ENCODE measurements at regions not wholly inside any gene's neighbourhood (a gene's known extent, or its start where the extent isn't known, plus 50 kb on each side); places are given as distances from the start of the nearest gene placed in this dataset.

GRCh38 chr6:84908304-84908904 lies 144.0 kb upstream of the TBX18 start:
- Histone ChIP-seq H2AFZ (ENCODE audit: insufficient read depth, low read depth, low read length, poor library complexity, severe bottlenecking) (no peak overlapping the region), H3K79me2 (ENCODE audit: control insufficient read depth, insufficient read depth, low read length) (no peaks in the 10 kb centered on the region), H3K9ac (ENCODE audit: low read length) (no peak overlapping the region), H3K27me3 (replicated peaks in 1 of 4; ENCODE audit: control extremely low read depth in 1 of 4, control insufficient read depth in 3 of 4, insufficient read depth in 4 of 4, low read length in 3 of 4) (no peaks in the 10 kb centered on the region), H3K27ac (ENCODE audit: low read length in 2 of 2) (no peak overlapping the region), H4K20me1 (ENCODE audit: control insufficient read depth, insufficient read depth, low read length, poor library complexity, severe bottlenecking) (no peaks in the 10 kb centered on the region), H3K4me3 (ENCODE audit: control extremely low read depth in 1 of 5, extremely low read depth in 1 of 5, insufficient read depth in 1 of 5, low read depth in 2 of 5, low read length in 4 of 5) (no peak overlapping the region), H3K4me1 (ENCODE audit: control insufficient read depth in 2 of 2, insufficient read depth in 2 of 2, low read length in 2 of 2) (no peaks in the 10 kb centered on the region), H3K36me3 (replicated peaks in 1 of 2; ENCODE audit: control extremely low read depth in 1 of 2, control insufficient read depth in 1 of 2, extremely low read depth in 1 of 2, insufficient read depth in 2 of 2, low read length in 1 of 2) (no peaks in the 10 kb centered on the region), H3K9me3 (ENCODE audit: control extremely low read depth in 1 of 3, control insufficient read depth in 2 of 3, insufficient read depth in 1 of 3, low read length in 2 of 3) (peaks cover 0 to 4% (median 0%) of the 10 kb centered on the region in 3 donors), H3K4me2 (replicated peaks; ENCODE audit: low read depth, low read length, poor library complexity, severe bottlenecking) (no peak overlapping the region)
- no peaks in the 10 kb centered on the region for H3K27me3 Mint-ChIP-seq
- DNase-seq (no peak), ATAC-seq (ENCODE audit: low read depth) (no peak)
- intact Hi-C loops (cut with micrococcal nuclease): no loop called here
- WGBS (ENCODE audit: insufficient coverage): no CpG with 5 or more reads among the region's 3 CpGs
- POLR2A ChIA-PET: no interaction called here
- H3K9me3 Mint-ChIP-seq (ENCODE audit: insufficient read depth): no peaks in the 10 kb centered on the region
- CTCF ChIA-PET: no interaction called here
- H3K4me1 Mint-ChIP-seq: no peaks in the 10 kb centered on the region
- H3K27ac Mint-ChIP-seq: no peak overlapping the region
- TF ChIP-seq EZH2 (IDR thresholded peaks at IDR 0.05; ENCODE audit: borderline replicate concordance, insufficient read depth, low read depth, low read length, poor library complexity, severe bottlenecking) (no peak), CTCF (IDR thresholded peaks at IDR 0.05) (no peak)
- H3K4me3 Mint-ChIP-seq: no peak overlapping the region

GRCh38 chr6:84906514-84906913 lies 142.1 kb upstream of the TBX18 start:
- CTCF ChIA-PET: no interaction called here
- no peak for ATAC-seq (ENCODE audit: low read depth)

More at GRCh38 chr6:84906514-84906913, 142.1 kb upstream of the TBX18 start:
- TF ChIP-seq CTCF (IDR thresholded peaks at IDR 0.05): no peak
- no peak overlapping the region for H3K4me3 Mint-ChIP-seq
- Histone ChIP-seq H3K9me3 (ENCODE audit: control extremely low read depth in 1 of 3, control insufficient read depth in 2 of 3, insufficient read depth in 1 of 3, low read length in 2 of 3) (no peaks in the 10 kb centered on the region), H3K36me3 (replicated peaks in 1 of 2; ENCODE audit: control extremely low read depth in 1 of 2, control insufficient read depth in 1 of 2, extremely low read depth in 1 of 2, insufficient read depth in 2 of 2, low read length in 1 of 2) (no peaks in the 10 kb centered on the region), H3K9ac (ENCODE audit: low read length) (no peak overlapping the region), H2AFZ (ENCODE audit: insufficient read depth, low read depth, low read length, poor library complexity, severe bottlenecking) (no peak overlapping the region), H3K27me3 (replicated peaks in 1 of 4; ENCODE audit: control extremely low read depth in 1 of 4, control insufficient read depth in 3 of 4, insufficient read depth in 4 of 4, low read length in 3 of 4) (no peaks in the 10 kb centered on the region), H3K4me3 (ENCODE audit: control extremely low read depth in 1 of 5, extremely low read depth in 1 of 5, insufficient read depth in 1 of 5, low read depth in 2 of 5, low read length in 4 of 5) (no peak overlapping the region), H3K4me2 (replicated peaks; ENCODE audit: low read depth, low read length, poor library complexity, severe bottlenecking) (no peak overlapping the region), H3K27ac (ENCODE audit: low read length in 2 of 2) (no peak overlapping the region), H3K4me1 (ENCODE audit: control insufficient read depth in 2 of 2, insufficient read depth in 2 of 2, low read length in 2 of 2) (no peaks in the 10 kb centered on the region), H3K79me2 (ENCODE audit: control insufficient read depth, insufficient read depth, low read length) (no peaks in the 10 kb centered on the region), H4K20me1 (ENCODE audit: control insufficient read depth, insufficient read depth, low read length, poor library complexity, severe bottlenecking) (no peaks in the 10 kb centered on the region)
- POLR2A ChIA-PET: no interaction called here
- no peak for DNase-seq
- H3K27me3 Mint-ChIP-seq: no peaks in the 10 kb centered on the region
- H3K4me1 Mint-ChIP-seq: no peaks in the 10 kb centered on the region
- WGBS (ENCODE audit: insufficient coverage): 100% methylated on average over 3 of the region's 3 CpGs
- intact Hi-C loops (cut with micrococcal nuclease): no loop called here
- no peaks in the 10 kb centered on the region for H3K9me3 Mint-ChIP-seq (ENCODE audit: insufficient read depth)
- H3K27ac Mint-ChIP-seq: no peak overlapping the region

All from B cell (primary cell).